GM23338 (cell line): ENCODE measurements at regions not wholly inside any gene's neighbourhood (a gene's known extent, or its start where the extent isn't known, plus 50 kb on each side); places are given as distances from the start of the nearest gene placed in this dataset.

Experiments
- ATAC-seq: fragments of 200-7000 bp; cut with Tn5 transposase; 3 replicates; pipeline ENCODE4 v1.9.1; 2020
- DNase-seq: peaks from one replicate; pipeline ENCODE4 v3.0.0-alpha.2; 2015; ENCODE audit warnings: low spot score
- H2AFZ ChIP-seq: fragments of 200-600 bp; sonication (generic); 2 replicates; pipeline ENCODE4 v1.8.0; 2016; ENCODE audit warnings: antibody characterized with exemption, mild to moderate bottlenecking, moderate library complexity
- H3F3A ChIP-seq: fragments of 200-600 bp; sonication (generic); replicated peaks from 2 replicates; pipeline ENCODE4 v1.8.0; 2017; ENCODE audit warnings: antibody characterized with exemption, mixed run types, low read depth
- H3K27ac ChIP-seq: fragments of 200-600 bp; sonication (generic); 2 replicates; pipeline ENCODE4 v1.6.1; 2016; ENCODE audit warnings: low read depth
- H3K27me3 ChIP-seq: fragments of 200-600 bp; sonication (generic); 2 replicates; pipeline ENCODE4 v1.8.0; 2016; ENCODE audit warnings: mild to moderate bottlenecking, mixed run types, moderate library complexity; ENCODE audit not compliant: insufficient read depth
- H3K36me3 ChIP-seq: fragments of 200-600 bp; sonication (generic); 2 replicates; pipeline ENCODE4 v1.8.0; 2016; ENCODE audit warnings: mild to moderate bottlenecking; ENCODE audit not compliant: insufficient read depth
- H3K4me1 ChIP-seq: fragments of 200-600 bp; sonication (generic); 2 replicates; pipeline ENCODE4 v1.8.0; 2016; ENCODE audit warnings: mild to moderate bottlenecking, moderate library complexity; ENCODE audit not compliant: insufficient read depth
- H3K4me2 ChIP-seq: fragments of 200-600 bp; sonication (generic); 2 replicates; pipeline ENCODE4 v1.7.1; 2017; ENCODE audit warnings: mixed run types
- H3K4me3 ChIP-seq: fragments of 200-600 bp; sonication (generic); 2 replicates; pipeline ENCODE4 v1.6.1; 2016; ENCODE audit warnings: mixed run types
- H3K79me2 ChIP-seq: fragments of 200-600 bp; sonication (generic); replicated peaks from 2 replicates; pipeline ENCODE4 v1.8.0; 2017; ENCODE audit warnings: mild to moderate bottlenecking; ENCODE audit not compliant: insufficient read depth
- H3K9me2 ChIP-seq: fragments of 200-600 bp; sonication (generic); 2 replicates; pipeline ENCODE4 v1.8.0; 2017; ENCODE audit not compliant: insufficient read depth
- H4K20me1 ChIP-seq: fragments of 200-600 bp; sonication (generic); replicated peaks from 2 replicates; pipeline ENCODE4 v1.8.0; 2017; ENCODE audit warnings: mild to moderate bottlenecking; ENCODE audit not compliant: insufficient read depth
- H3K27ac Mint-ChIP-seq: 2 replicates; pipeline ENCODE4 v1.8.0; 2020; ENCODE audit warnings: inconsistent platforms, mild to moderate bottlenecking, moderate library complexity, mixed read lengths
- H3K27me3 Mint-ChIP-seq: 3 replicates; pipeline ENCODE4 v1.8.0; 2022; ENCODE audit warnings: low read depth, mild to moderate bottlenecking, moderate library complexity, mixed read lengths, inconsistent platforms; ENCODE audit not compliant: insufficient read depth, poor library complexity
- H3K36me3 Mint-ChIP-seq: 3 replicates; pipeline ENCODE4 v1.8.0; 2021; ENCODE audit warnings: low read depth, mild to moderate bottlenecking, inconsistent platforms, moderate library complexity, mixed read lengths
- H3K4me1 Mint-ChIP-seq: 3 replicates; pipeline ENCODE4 v1.8.0; 2020; ENCODE audit warnings: mild to moderate bottlenecking, inconsistent platforms, mixed read lengths
- H3K4me3 Mint-ChIP-seq: 3 replicates; pipeline ENCODE4 v1.8.0; 2021; ENCODE audit warnings: moderate library complexity, mild to moderate bottlenecking, inconsistent platforms, mixed read lengths
- H3K9me3 Mint-ChIP-seq: 3 replicates; pipeline ENCODE4 v1.8.0; 2020; ENCODE audit warnings: moderate library complexity, mild to moderate bottlenecking, inconsistent platforms, mixed read lengths
- CREB1 ChIP-seq: fragments of 250-450 bp; sonication (Bioruptor Pico); IDR thresholded peaks from 2 replicates; pipeline ENCODE4 v1.5.0; 2020; ENCODE audit warnings: low read depth, mild to moderate bottlenecking, moderate library complexity
- CTCF ChIP-seq, 2 experiments: fragments of 200-600 bp in 1 of 2; sonication (generic) in 1 of 2; conservative IDR thresholded peaks; 2 replicates each; pipeline versions ENCODE4 v1.5.1 to v1.6.1; 2016 to 2017; ENCODE audit warnings: antibody characterized with exemption in 2 of 2, low read depth in 2 of 2, mild to moderate bottlenecking in 2 of 2, moderate library complexity in 1 of 2
- ETS1 ChIP-seq: IDR thresholded peaks from 2 replicates; pipeline ENCODE4 v1.6.1; 2016; ENCODE audit warnings: antibody characterized with exemption
- EZH2 ChIP-seq: fragments of 200-600 bp; sonication (generic); IDR thresholded peaks from one replicate; pipeline ENCODE4 v1.8.0; 2017; ENCODE audit warnings: antibody characterized with exemption, mild to moderate bottlenecking, low read depth; ENCODE audit not compliant: unreplicated experiment
- EZH2phosphoT487 ChIP-seq: fragments of 200-600 bp; sonication (generic); IDR thresholded peaks from one replicate; pipeline ENCODE4 v1.8.1; 2018; ENCODE audit warnings: antibody characterized with exemption; ENCODE audit not compliant: unreplicated experiment
- JUNB ChIP-seq: IDR thresholded peaks from one replicate; pipeline ENCODE4 v1.6.1; 2016; ENCODE audit warnings: antibody characterized with exemption; ENCODE audit not compliant: unreplicated experiment
- NANOG ChIP-seq: IDR thresholded peaks from 2 replicates; pipeline ENCODE4 v1.6.1; 2016; ENCODE audit warnings: antibody characterized with exemption, borderline replicate concordance
- POLR2AphosphoS5 ChIP-seq: IDR thresholded peaks from 2 replicates; pipeline ENCODE4 v1.6.1; 2016; ENCODE audit warnings: antibody characterized with exemption, low read depth
- REST ChIP-seq: IDR thresholded peaks from one replicate; pipeline ENCODE4 v1.6.1; 2018; ENCODE audit warnings: antibody characterized with exemption; ENCODE audit not compliant: unreplicated experiment
- STAT1 ChIP-seq: IDR thresholded peaks from one replicate; pipeline ENCODE4 v1.6.1; 2016; ENCODE audit warnings: antibody characterized with exemption; ENCODE audit not compliant: unreplicated experiment
- ZNF114 ChIP-seq: fragments of 250-450 bp; sonication (Bioruptor Pico); IDR thresholded peaks from 2 replicates; pipeline ENCODE4 v1.5.0; 2020; ENCODE audit warnings: mild to moderate bottlenecking, moderate library complexity
- ZNF331 ChIP-seq: fragments of 250-450 bp; sonication (Bioruptor Pico); IDR thresholded peaks from 2 replicates; pipeline ENCODE4 v1.5.0; 2020; ENCODE audit warnings: low read depth, mild to moderate bottlenecking, moderate library complexity
- ZNF462 ChIP-seq: fragments of 250-450 bp; sonication (Bioruptor Pico); IDR thresholded peaks from 2 replicates; pipeline ENCODE4 v1.5.0; 2020; ENCODE audit warnings: mild to moderate bottlenecking, moderate library complexity

- Histone ChIP-seq H3K4me1 (peaks cover 8% of the 10 kb centered on the region; the same call in 1 of the 2 replicates), H3K79me2 (no peaks in the 10 kb centered on the region), H3K9me2 (no peaks in the 10 kb centered on the region), H4K20me1 (no peaks in the 10 kb centered on the region), H3K27me3 (no peaks in the 10 kb centered on the region), H2AFZ (no peak overlapping the region), H3K4me2 (no peak overlapping the region), H3F3A (no peaks in the 10 kb centered on the region), H3K27ac (no peak overlapping the region), H3K4me3 (no peak overlapping the region), H3K36me3 (no peaks in the 10 kb centered on the region)
- no peak for ATAC-seq
- Mint-ChIP-seq H3K4me3 (no peak overlapping the region), H3K27me3 (no peaks in the 10 kb centered on the region), H3K36me3 (no peaks in the 10 kb centered on the region), H3K4me1 (peaks cover 7% of the 10 kb centered on the region; the same call in 2 of the 3 replicates), H3K9me3 (no peaks in the 10 kb centered on the region), H3K27ac (no peak overlapping the region)
- TF ChIP-seq POLR2AphosphoS5: no peak
- no peak for TF ChIP-seq ZNF331
- no peak for TF ChIP-seq EZH2phosphoT487
- TF ChIP-seq EZH2: no peak
- no peak for TF ChIP-seq CREB1 (CRISPR knock-in tag)
- TF ChIP-seq STAT1: no peak
- TF ChIP-seq ZNF462: no peak
- TF ChIP-seq ETS1: no peak
- TF ChIP-seq JUNB: no peak
- no peak for TF ChIP-seq CTCF (conservative IDR thresholded peaks at IDR 0.05; ENCODE audit: low read depth in 2 of 2)
- no peak for TF ChIP-seq REST
- TF ChIP-seq NANOG: no peak
- TF ChIP-seq ZNF114: no peak
- no peak for DNase-seq
Measured at GRCh38 chr12:90481748-90482147, 473.2 kb downstream of the CCER1 start.
